T-helper 2 cell treated with Interferon-gamma antibody and Interleukin-4, amounts not matched to agents 5 μg/mL and 100 μg/mL, for 36 hours (primary cell): ENCODE measurements at regions not wholly inside any gene's neighbourhood (a gene's known extent, or its start where the extent isn't known, plus 50 kb on each side); places are given as distances from the start of the nearest gene placed in this dataset.

Source experiments
- DNase-seq: peaks from one replicate; pipeline ENCODE4 v3.0.0; 2021; ENCODE audit warnings: low spot score
- H3K27ac Mint-ChIP-seq: one replicate; pipeline ENCODE4 v1.8.0; 2021; ENCODE audit warnings: mild to moderate bottlenecking, mixed read lengths
- H3K27me3 Mint-ChIP-seq: one replicate; pipeline ENCODE4 v1.8.0; 2021; ENCODE audit warnings: low read depth, mixed read lengths
- H3K36me3 Mint-ChIP-seq: one replicate; pipeline ENCODE4 v1.8.0; 2021; ENCODE audit warnings: low read depth, mixed read lengths
- H3K4me1 Mint-ChIP-seq: one replicate; pipeline ENCODE4 v1.8.0; 2021; ENCODE audit warnings: low read depth, mixed read lengths
- H3K4me3 Mint-ChIP-seq: one replicate; pipeline ENCODE4 v1.8.0; 2022; ENCODE audit warnings: mild to moderate bottlenecking, moderate library complexity, mixed read lengths
- H3K9me3 Mint-ChIP-seq: one replicate; pipeline ENCODE4 v1.8.0; 2021; ENCODE audit warnings: mixed read lengths

GRCh38 chr7:25549271-25549921 lies 321.1 kb upstream of the NPVF start:
- Mint-ChIP-seq H3K4me3 (no peak overlapping the region), H3K27ac (no peak overlapping the region), H3K4me1 (no peaks in the 10 kb centered on the region), H3K27me3 (peaks cover 7% of the 10 kb centered on the region), H3K9me3 (no peaks in the 10 kb centered on the region), H3K36me3 (no peaks in the 10 kb centered on the region)
- no peak for DNase-seq

GRCh38 chr7:25550149-25550548 lies 321.9 kb upstream of the NPVF start:
- Mint-ChIP-seq H3K27ac (no peak overlapping the region), H3K4me1 (no peaks in the 10 kb centered on the region), H3K36me3 (no peaks in the 10 kb centered on the region), H3K9me3 (no peaks in the 10 kb centered on the region), H3K27me3 (peaks cover 7% of the 10 kb centered on the region), H3K4me3 (no peak overlapping the region)
- no peak for DNase-seq

DNA sequence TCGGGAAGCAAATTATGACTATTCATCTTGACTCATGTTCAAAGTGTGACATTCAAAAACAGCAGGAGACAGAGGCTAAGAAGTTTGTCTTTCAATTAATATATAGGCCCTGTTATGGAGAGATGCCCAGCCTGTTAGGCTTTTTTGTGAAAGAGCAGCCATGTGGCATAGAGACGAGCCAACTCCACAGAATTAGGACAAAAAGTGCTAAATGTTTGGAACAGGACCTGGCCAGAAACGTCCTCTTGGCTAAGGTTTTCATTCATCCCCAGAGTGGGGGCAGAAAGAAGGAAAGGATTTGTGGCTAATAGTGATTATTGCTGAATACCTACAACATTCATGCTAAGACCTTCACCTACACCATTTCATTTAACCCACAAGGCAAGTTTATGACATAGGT lies 324.7 kb upstream of the NPVF start:
- no peak for DNase-seq
- Mint-ChIP-seq H3K4me3 (no peak overlapping the region), H3K4me1 (peaks cover 2% of the 10 kb centered on the region), H3K9me3 (no peaks in the 10 kb centered on the region), H3K36me3 (no peaks in the 10 kb centered on the region), H3K27ac (no peak overlapping the region), H3K27me3 (peaks cover 5% of the 10 kb centered on the region)

DNA sequence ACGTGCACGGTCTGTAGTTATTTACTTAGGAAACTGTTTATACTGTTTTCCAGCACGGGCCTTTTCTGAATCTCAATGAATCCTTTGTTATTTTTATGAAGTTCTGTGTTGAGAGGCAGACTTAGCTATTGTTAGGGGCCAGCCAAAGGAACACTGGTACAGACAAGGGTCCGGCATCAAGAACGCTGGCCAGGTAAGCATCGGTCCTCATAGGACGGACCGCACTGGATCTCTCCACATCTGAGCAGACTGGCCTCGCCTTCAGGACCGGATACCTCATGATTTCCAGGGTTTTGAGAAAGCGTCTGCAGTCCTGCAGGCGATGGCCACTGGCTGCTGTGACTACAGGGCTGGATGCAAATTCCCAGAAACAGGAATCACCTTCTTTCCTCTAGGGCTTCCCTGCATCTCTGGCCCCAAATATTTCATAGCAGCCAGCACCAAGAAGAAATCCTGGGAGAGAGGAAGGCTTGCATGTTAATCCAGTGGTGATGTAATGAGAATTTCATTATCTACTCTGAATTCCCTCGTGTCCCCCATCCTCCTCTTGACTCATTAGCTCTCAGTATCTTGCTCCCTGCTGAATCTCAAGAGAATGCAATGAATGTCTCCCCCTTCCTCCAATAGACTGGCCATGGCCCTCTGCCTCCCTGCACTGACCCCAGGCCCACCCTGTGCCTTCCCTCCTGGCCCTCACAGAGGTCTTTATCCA lies 325.4 kb upstream of the NPVF start:
- Mint-ChIP-seq H3K27me3 (peaks cover 5% of the 10 kb centered on the region), H3K9me3 (no peaks in the 10 kb centered on the region), H3K4me1 (peaks cover 2% of the 10 kb centered on the region), H3K27ac (no peak overlapping the region), H3K4me3 (no peak overlapping the region), H3K36me3 (no peaks in the 10 kb centered on the region)
- DNase-seq, result no peak

DNA sequence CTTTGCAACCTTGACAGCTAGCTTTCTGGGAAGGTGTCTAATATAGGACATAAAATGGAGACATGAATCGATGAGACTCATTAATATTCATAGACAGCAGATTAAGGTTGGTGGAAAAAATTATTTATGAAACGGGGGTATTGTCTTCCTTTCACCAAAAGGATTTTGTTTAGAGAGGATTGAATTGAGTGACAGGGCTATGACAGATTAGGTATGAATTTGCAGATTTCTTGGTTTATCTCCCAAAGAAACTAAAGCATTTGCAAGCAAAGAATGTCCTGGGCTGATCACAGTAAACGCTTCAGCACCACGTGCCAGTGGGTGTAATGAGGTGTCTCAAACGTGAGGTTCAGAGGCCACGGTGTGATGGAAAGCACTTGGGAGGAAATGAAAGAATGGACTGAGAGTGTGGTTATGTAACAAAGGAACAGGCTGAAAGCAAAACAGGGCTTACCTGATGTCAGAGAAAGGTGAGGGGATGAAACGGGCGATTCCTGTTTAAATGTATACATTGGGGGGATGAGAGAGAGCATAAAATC lies 329.2 kb upstream of the NPVF start:
- H3K27ac Mint-ChIP-seq, result no peak overlapping the region
- no peak for DNase-seq
- peaks cover 2% of the 10 kb centered on the region for H3K4me1 Mint-ChIP-seq
- H3K4me3 Mint-ChIP-seq, result no peak overlapping the region
- peaks cover 9% of the 10 kb centered on the region for H3K27me3 Mint-ChIP-seq
- no peaks in the 10 kb centered on the region for H3K36me3 Mint-ChIP-seq
- no peaks in the 10 kb centered on the region for H3K9me3 Mint-ChIP-seq

DNA sequence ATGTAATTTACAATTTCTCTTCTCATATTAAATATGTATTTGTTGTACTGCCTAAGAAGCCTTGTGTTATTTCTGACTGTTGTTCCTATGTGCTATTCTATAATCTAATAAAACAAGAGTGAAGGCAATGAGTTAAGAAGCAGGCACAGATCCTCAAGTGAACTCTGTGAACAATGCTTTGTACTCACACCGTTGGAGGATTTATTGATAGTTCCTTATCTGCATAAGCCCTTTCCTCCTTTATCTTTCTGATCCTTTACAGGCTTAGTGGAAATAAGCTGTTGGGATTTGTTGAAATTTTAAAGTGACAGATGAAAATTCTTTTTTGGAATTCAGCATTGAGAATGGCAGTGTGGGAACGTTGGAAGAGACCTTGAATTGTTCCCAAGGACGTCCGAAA lies 329.6 kb upstream of the NPVF start:
- Mint-ChIP-seq H3K27ac (no peak overlapping the region), H3K27me3 (peaks cover 9% of the 10 kb centered on the region), H3K9me3 (no peaks in the 10 kb centered on the region), H3K4me3 (no peak overlapping the region), H3K36me3 (no peaks in the 10 kb centered on the region), H3K4me1 (peaks cover 2% of the 10 kb centered on the region)
- DNase-seq, result no peak

DNA sequence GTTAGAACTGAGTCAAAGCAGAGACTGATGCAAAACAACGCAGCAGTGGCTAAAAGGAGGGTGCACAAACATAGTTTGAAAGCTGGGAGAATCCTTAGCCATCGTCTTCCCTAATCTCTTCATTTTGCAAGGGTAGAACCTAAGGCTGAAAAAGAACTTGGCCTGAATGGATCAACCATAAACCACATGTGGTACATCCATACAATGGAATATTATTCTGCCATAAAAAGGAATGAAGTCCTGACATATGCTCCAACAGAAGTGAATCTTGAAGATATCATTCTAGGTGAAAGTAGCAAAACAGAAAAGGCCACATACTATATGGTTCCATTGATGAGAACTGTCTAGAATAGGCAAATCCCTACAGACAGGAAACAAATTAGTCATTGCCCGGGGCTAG lies 330.3 kb upstream of the NPVF start:
- DNase-seq, result no peak

DNA sequence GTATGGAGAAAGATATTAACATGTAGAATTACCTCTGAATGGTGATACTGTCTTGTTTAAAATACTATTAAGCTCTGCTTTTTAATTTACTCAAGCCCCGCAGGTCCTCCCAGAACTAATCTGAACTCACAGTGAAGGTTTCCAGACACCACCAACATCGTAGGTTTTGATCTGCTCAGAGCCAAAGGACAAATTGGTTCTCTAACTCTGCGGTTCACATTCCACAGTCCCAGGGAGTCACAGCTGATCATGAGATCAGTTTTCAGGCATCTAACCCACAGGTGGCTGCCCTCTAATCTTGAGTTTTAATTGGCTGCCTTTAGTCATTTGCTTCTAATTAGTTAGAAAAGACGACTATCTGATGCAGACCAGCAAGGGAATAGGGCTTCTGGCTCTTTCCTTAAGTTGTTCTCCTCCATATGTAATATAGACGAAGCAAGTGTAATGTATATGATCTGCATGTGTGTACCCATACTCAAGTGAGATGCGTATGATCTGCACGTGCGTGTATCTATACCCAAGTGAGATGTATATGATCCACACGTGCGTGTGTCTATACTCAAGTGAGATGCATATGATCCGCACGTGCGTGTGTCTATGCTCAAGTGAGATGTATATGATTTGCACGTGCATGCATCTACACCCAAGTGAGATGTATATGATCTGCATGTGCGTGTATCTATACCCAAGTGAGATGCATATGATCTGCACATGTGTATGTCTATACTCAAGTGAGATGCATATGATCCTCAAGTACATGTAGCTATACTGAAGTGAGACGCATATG lies 331.5 kb upstream of the NPVF start:
- Mint-ChIP-seq H3K27me3 (peaks cover 13% of the 10 kb centered on the region), H3K4me1 (peaks cover 2% of the 10 kb centered on the region), H3K27ac (no peak overlapping the region), H3K36me3 (no peaks in the 10 kb centered on the region), H3K4me3 (no peak overlapping the region), H3K9me3 (no peaks in the 10 kb centered on the region)
- DNase-seq, result no peak

More for the DNA sequence above, 330.3 kb upstream of the NPVF start:
- Mint-ChIP-seq H3K9me3 (no peaks in the 10 kb centered on the region), H3K27me3 (peaks cover 11% of the 10 kb centered on the region), H3K27ac (no peak overlapping the region), H3K4me1 (peaks cover 2% of the 10 kb centered on the region), H3K4me3 (no peak overlapping the region), H3K36me3 (no peaks in the 10 kb centered on the region)

DNA sequence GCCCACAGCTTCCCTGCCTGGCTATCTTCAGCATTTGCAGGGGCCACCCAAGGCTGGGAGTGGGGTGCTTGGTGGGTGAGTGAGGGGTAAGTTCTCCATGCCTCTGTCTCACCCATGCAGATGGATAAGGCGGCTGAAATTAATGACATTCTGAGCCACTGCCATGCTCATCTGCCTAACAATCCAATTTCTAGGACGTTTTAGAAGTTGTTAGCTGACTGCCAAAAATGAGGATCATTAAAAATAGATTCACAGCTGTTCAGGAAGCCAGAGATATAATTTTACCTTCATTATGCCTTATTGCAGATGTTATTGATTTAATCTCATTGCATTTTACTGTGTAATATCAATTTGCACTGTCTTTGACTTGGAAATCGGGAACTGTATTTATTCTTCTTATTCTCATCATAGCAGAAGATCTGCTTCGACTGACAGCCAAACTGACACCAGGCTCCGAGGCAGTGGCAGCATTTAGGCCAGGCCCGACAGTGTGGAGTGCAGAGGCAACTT lies 334.4 kb upstream of the NPVF start:
- Mint-ChIP-seq H3K9me3 (no peaks in the 10 kb centered on the region), H3K27me3 (peaks cover 11% of the 10 kb centered on the region), H3K27ac (no peak overlapping the region), H3K36me3 (no peaks in the 10 kb centered on the region), H3K4me1 (peaks cover 5% of the 10 kb centered on the region), H3K4me3 (no peak overlapping the region)
- no peak for DNase-seq

GRCh38 chr7:25565002-25565401 lies 336.7 kb upstream of the NPVF start:
- peaks cover 9% of the 10 kb centered on the region for H3K27me3 Mint-ChIP-seq
- H3K27ac Mint-ChIP-seq, result no peak overlapping the region
- H3K4me1 Mint-ChIP-seq, result peaks cover 14% of the 10 kb centered on the region
- no peak for DNase-seq
- no peaks in the 10 kb centered on the region for H3K36me3 Mint-ChIP-seq
- no peak overlapping the region for H3K4me3 Mint-ChIP-seq
- H3K9me3 Mint-ChIP-seq, result no peaks in the 10 kb centered on the region

DNA sequence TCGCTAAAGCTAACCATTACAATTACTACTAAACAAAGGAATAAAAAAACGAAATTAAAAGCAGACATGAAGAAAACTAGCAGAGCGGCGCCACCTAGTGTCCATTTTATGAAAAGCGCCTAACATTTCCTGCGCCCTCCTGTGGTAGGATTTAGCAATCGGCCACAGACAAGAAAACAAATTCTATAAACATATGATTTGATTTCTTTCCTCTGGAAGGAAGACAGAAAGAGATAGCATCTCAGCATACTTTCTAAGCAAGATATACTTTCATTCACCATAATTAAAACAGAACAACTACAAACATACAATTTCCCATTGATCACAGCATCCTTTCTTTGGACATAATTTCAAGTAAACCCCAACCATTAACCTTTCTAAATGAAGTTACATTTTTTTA lies 337.7 kb upstream of the NPVF start:
- H3K27me3 Mint-ChIP-seq, result peaks cover 4% of the 10 kb centered on the region
- H3K27ac Mint-ChIP-seq, result no peak overlapping the region
- H3K36me3 Mint-ChIP-seq, result no peaks in the 10 kb centered on the region
- H3K4me1 Mint-ChIP-seq, result peaks cover 14% of the 10 kb centered on the region
- H3K9me3 Mint-ChIP-seq, result no peaks in the 10 kb centered on the region
- peak overlapping the region; percentile 29 for H3K4me3 Mint-ChIP-seq
- DNase-seq, result peak; percentile 45

GRCh38 chr7:25567430-25567829 lies 339.1 kb upstream of the NPVF start:
- H3K4me3 Mint-ChIP-seq, result no peak overlapping the region
- H3K27ac Mint-ChIP-seq, result no peak overlapping the region
- DNase-seq, result no peak
- peaks cover 4% of the 10 kb centered on the region for H3K27me3 Mint-ChIP-seq
- H3K36me3 Mint-ChIP-seq, result no peaks in the 10 kb centered on the region
- no peaks in the 10 kb centered on the region for H3K9me3 Mint-ChIP-seq
- H3K4me1 Mint-ChIP-seq, result peaks cover 14% of the 10 kb centered on the region

DNA sequence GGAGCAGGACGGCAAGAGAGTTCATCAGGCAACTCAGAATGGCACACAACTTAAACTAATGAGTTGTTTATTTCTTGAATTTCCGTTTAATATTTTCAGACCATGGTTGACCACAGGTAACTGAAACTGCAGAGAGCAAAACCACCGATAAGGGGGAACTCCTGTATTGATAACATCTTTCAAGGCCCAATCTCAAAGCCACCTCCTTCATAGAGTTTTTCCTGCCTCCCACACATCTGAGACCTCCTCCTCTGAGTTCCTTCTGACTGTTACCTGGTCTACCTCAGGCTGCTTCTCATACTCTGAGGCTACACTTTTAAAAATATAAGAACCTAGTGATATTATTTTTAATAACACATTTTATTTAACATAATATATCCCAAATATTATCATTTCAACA lies 341.5 kb upstream of the NPVF start:
- Mint-ChIP-seq H3K27ac (no peak overlapping the region), H3K27me3 (no peaks in the 10 kb centered on the region), H3K36me3 (no peaks in the 10 kb centered on the region), H3K4me1 (peaks cover 14% of the 10 kb centered on the region), H3K4me3 (no peak overlapping the region), H3K9me3 (no peaks in the 10 kb centered on the region)
- no peak for DNase-seq

DNA sequence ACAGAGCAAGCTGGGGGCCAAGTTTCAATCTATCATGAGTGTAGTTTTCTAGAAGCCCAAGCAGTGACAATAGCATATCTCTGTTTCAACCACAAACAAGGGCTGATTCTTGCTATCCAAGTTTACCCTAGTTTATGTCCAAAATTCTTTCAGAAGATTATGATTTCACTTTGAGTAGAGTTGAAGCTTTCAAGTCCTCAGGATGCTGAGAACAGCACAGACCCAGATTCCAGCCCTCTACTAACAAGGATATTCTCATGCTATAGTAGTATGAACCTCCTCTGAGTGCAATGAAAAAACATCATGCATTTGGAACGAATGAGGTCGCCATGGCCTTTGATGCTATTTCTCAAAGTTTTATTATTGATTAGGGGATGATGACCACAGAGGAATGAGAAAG lies 344.1 kb upstream of the NPVF start:
- no peak for DNase-seq
- H3K27ac Mint-ChIP-seq, result no peak overlapping the region
- H3K4me3 Mint-ChIP-seq, result no peak overlapping the region
- H3K36me3 Mint-ChIP-seq, result no peaks in the 10 kb centered on the region
- H3K27me3 Mint-ChIP-seq, result no peaks in the 10 kb centered on the region
- no peaks in the 10 kb centered on the region for H3K9me3 Mint-ChIP-seq
- peaks cover 8% of the 10 kb centered on the region for H3K4me1 Mint-ChIP-seq
